Tibial nerve (tissue), 4 donors: ENCODE measurements at regions not wholly inside any gene's neighbourhood (a gene's known extent, or its start where the extent isn't known, plus 50 kb on each side); places are given as distances from the start of the nearest gene placed in this dataset.

Experiments
- DNase-seq, 2 donors: peaks; one replicate each; pipeline ENCODE4 v3.0.0-alpha.2; 2019; ENCODE audit warnings: low spot score in 2 of 2
- H3K27ac ChIP-seq, 4 donors: fragments of 200-600 bp; sonication (generic) in 3 of 4; one replicate each; pipeline ENCODE4 v1.5.1; 2017 to 2019; ENCODE audit warnings: mild to moderate bottlenecking in 1 of 4
- H3K27me3 ChIP-seq, 2 donors: fragments of 200-600 bp; sonication (generic) in 1 of 2; one replicate each; pipeline versions ENCODE4 v1.5.1 to v1.6.0; 2017 to 2019
- H3K36me3 ChIP-seq, 3 donors: fragments of 200-600 bp; sonication (generic); one replicate each; pipeline ENCODE4 v1.5.1; 2018 to 2019
- H3K4me1 ChIP-seq, 4 donors: fragments of 200-600 bp; sonication (generic) in 3 of 4; one replicate each; pipeline ENCODE4 v1.5.1; 2017 to 2019
- H3K4me3 ChIP-seq, 4 donors: fragments of 200-600 bp; sonication (generic) in 3 of 4; one replicate each; pipeline ENCODE4 v1.5.1; 2017 to 2019; ENCODE audit warnings: mild to moderate bottlenecking in 1 of 4, moderate library complexity in 1 of 4
- H3K9me3 ChIP-seq, 4 donors: fragments of 200-600 bp; sonication (generic) in 3 of 4; one replicate each; pipeline ENCODE4 v1.5.1; 2017 to 2019
- EP300 ChIP-seq, 2 donors: sonication (generic); formaldehyde crosslinking; IDR thresholded peaks; one replicate each; pipeline ENCODE4 v1.6.1; 2017; ENCODE audit warnings: antibody characterized with exemption in 2 of 2, mild to moderate bottlenecking in 1 of 2
- POLR2A ChIP-seq, 2 donors: fragments of 450-650 bp; IDR thresholded peaks; one replicate each; pipeline ENCODE4 v1.6.1; 2017; ENCODE audit warnings: antibody characterized with exemption in 2 of 2, mild to moderate bottlenecking in 2 of 2, moderate library complexity in 2 of 2
- WGBS, 2 donors: methylation state at CpG; one replicate each; pipeline ENCODE4 v1.1.5; 2018; 5-methylcytosine and 5-hydroxymethylcytosine counted together
- TF ChIP-seq, protein P1 (sequence below), 5 experiments: fragments of 200-600 bp in 3 of 5; fragments of 450-650 bp in 2 of 5; sonication (generic) in 3 of 5; IDR thresholded peaks; one replicate each; pipeline ENCODE4 v1.5.1; 2016 to 2019; ENCODE audit warnings: antibody characterized with exemption in 5 of 5, mild to moderate bottlenecking in 3 of 5, moderate library complexity in 2 of 5

DNA sequence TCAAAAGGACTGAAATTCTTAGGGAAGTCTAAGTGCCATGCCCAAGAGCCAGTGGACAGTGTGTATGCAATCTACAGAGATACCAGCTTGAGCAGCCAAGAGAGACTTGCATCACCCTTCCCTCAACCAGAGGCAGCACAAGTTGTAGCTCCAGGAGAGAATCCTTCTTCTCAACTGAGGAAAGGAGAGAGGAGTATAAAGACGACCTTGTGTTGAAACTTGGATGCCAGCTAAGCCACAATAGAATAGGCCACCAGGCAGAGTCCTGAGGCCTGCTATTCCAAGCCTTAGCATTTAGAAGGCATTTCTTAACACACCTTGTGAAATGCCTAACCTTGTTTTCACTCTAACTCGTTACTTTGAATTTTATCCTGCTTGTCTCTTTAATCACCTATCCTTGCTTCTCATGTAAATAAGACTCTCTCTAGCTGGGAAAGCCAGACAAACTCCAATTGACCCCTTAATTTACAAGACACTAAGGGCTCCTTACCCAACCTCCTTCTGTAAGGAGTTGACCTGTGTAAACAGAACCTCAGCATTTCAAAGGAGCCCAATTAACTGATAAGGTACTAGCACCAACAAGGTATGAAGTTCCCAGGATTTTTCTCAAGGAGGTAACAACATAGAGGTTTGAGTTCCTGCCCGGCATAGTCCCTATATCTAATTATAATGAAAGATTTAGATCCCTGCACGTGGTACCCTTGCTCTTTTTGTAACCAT is 738.8 kb downstream of the AMY1C start:
- H3K27ac ChIP-seq: no peak overlapping the region
- H3K36me3 ChIP-seq: no peaks in the 10 kb centered on the region
- WGBS, 2 donors: 29% methylated on average over 4 of the region's 4 CpGs
- H3K4me3 ChIP-seq: no peak overlapping the region
- no peaks in the 10 kb centered on the region for H3K4me1 ChIP-seq
- H3K9me3 ChIP-seq: no peaks in the 10 kb centered on the region
- DNase-seq: no peak
- H3K27me3 ChIP-seq: no peaks in the 10 kb centered on the region
- TF ChIP-seq, protein P1, sequence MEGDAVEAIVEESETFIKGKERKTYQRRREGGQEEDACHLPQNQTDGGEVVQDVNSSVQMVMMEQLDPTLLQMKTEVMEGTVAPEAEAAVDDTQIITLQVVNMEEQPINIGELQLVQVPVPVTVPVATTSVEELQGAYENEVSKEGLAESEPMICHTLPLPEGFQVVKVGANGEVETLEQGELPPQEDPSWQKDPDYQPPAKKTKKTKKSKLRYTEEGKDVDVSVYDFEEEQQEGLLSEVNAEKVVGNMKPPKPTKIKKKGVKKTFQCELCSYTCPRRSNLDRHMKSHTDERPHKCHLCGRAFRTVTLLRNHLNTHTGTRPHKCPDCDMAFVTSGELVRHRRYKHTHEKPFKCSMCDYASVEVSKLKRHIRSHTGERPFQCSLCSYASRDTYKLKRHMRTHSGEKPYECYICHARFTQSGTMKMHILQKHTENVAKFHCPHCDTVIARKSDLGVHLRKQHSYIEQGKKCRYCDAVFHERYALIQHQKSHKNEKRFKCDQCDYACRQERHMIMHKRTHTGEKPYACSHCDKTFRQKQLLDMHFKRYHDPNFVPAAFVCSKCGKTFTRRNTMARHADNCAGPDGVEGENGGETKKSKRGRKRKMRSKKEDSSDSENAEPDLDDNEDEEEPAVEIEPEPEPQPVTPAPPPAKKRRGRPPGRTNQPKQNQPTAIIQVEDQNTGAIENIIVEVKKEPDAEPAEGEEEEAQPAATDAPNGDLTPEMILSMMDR (IDR thresholded peaks at IDR 0.05): no peak
- TF ChIP-seq POLR2A (IDR thresholded peaks at IDR 0.05): no peak
- TF ChIP-seq EP300 (IDR thresholded peaks at IDR 0.05): no peak

DNA sequence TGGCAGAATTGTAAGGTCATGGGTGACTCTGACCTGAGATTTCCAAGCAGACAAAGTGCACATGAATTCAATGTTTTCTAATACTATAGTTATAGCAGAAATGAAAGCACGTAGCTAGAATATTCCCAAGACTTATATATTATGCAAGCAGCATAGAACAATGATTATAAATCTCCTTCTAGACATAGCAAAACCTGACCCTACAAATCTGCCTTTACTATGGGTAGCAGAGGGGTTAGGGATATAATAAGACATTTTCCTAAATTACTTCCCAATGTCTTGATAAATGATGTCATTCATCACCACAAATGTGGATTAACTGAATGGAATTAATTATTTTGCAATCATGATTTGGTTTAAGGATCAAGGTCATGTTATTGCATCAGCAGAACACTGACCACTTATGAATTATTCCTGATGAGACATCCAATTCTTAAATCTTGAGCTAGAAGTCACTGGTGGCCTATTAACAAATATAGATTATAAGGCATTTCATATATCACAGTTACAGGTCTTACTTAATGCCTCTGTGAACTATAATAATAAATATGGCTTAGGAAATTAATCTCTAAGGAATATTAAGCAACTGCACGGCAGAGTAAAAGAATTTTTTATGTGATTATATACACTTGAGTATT is 776.6 kb downstream of the AMY1C start:
- no peak for TF ChIP-seq EP300 (IDR thresholded peaks at IDR 0.05)
- TF ChIP-seq POLR2A (IDR thresholded peaks at IDR 0.05): no peak
- TF ChIP-seq, protein P1 (IDR thresholded peaks at IDR 0.05): no peak
- H3K9me3 ChIP-seq: no peaks in the 10 kb centered on the region
- H3K4me1 ChIP-seq: no peaks in the 10 kb centered on the region
- H3K27ac ChIP-seq: no peak overlapping the region
- H3K27me3 ChIP-seq: no peaks in the 10 kb centered on the region
- WGBS, 2 donors: 19 to 34% methylated on average over 2 of the region's 2 CpGs
- H3K36me3 ChIP-seq: no peaks in the 10 kb centered on the region
- DNase-seq: no peak
- H3K4me3 ChIP-seq: no peak overlapping the region

DNA sequence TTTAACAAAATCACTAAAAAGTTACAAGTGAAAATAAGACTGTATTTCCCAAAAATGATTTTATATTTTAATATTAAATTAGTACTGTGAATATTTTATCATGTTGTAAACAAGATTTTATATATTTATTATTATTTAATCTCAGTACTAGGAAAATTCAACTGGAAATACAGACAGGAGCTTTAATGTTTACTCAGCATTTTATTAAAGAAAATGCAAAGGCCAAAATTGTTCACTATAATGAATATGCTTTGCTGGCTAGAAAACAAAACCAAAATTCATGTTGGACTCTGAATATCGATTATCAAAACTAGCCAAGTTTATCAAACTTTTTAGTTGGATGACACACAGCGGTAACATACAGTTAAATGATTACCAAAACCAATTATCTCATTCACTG is 782.3 kb downstream of the AMY1C start:
- TF ChIP-seq EP300 (IDR thresholded peaks at IDR 0.05): no peak
- TF ChIP-seq, protein P1 (IDR thresholded peaks at IDR 0.05): no peak
- TF ChIP-seq POLR2A (IDR thresholded peaks at IDR 0.05): no peak

DNA sequence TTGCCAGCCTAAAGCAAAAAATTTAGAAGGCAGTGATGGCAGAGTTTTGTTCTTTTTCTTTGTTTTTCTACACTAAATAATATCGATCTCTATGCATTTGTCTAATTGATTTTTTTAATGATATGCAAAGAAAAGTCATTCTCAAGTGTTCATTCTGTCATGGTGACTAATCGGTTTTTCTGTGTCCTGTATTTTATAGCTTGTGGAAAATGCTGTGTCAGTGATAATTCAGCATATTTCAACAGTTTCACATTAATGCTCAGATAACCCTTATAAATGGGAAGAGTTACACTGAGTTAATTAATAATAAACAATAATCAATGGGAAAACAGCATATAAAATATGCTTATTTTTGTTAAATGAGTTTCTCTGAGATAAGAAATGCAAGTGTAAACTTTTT is 824.9 kb downstream of the AMY1C start:
- Histone ChIP-seq H3K4me1 (no peaks in the 10 kb centered on the region), H3K27me3 (no peaks in the 10 kb centered on the region), H3K4me3 (no peak overlapping the region), H3K9me3 (no peaks in the 10 kb centered on the region), H3K27ac (no peak overlapping the region), H3K36me3 (no peaks in the 10 kb centered on the region)
- 71 to 76% methylated on average over 2 of the region's 2 CpGs for WGBS, 2 donors
- TF ChIP-seq, protein P1 (IDR thresholded peaks at IDR 0.05): no peak
- no peak for DNase-seq

More for the DNA sequence above, 782.3 kb downstream of the AMY1C start:
- Histone ChIP-seq H3K4me1 (no peaks in the 10 kb centered on the region), H3K27ac (no peak overlapping the region), H3K27me3 (no peaks in the 10 kb centered on the region), H3K4me3 (no peak overlapping the region), H3K36me3 (no peaks in the 10 kb centered on the region), H3K9me3 (no peaks in the 10 kb centered on the region)
- 81 to 87% methylated on average over 2 of the region's 2 CpGs for WGBS, 2 donors
- no peak for DNase-seq

DNA sequence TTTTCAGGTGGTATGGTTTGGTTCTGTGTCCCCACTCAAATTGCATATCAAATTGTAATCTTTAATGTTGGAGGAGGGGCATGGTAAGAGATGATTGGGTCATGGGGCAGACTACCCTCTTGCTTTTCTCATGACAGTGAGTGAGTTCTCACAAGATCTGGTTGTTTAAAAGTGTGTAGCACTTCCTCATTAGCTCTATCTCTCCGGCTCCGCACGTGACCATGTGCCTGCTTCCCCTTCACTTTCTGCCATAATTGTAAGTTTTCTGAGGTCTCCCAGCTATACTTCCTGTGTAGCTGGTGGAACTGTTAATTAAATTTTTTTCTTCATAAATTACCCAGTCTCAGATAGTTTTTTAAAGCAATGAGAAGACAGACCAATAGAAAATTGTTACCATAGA is 843.2 kb downstream of the AMY1C start:
- Histone ChIP-seq H3K4me1 (no peaks in the 10 kb centered on the region), H3K9me3 (no peaks in the 10 kb centered on the region), H3K27me3 (no peaks in the 10 kb centered on the region), H3K4me3 (no peak overlapping the region), H3K27ac (no peak overlapping the region), H3K36me3 (no peaks in the 10 kb centered on the region)
- 60 to 86% methylated on average over 3 of the region's 3 CpGs for WGBS, 2 donors
- no peak for DNase-seq
- TF ChIP-seq, protein P1 (IDR thresholded peaks at IDR 0.05): no peak
- TF ChIP-seq EP300 (IDR thresholded peaks at IDR 0.05) (no peak), POLR2A (IDR thresholded peaks at IDR 0.05) (no peak)
